Panc1 (cell line): ENCODE measurements at regions not wholly inside any gene's neighbourhood (a gene's known extent, or its start where the extent isn't known, plus 50 kb on each side); places are given as distances from the start of the nearest gene placed in this dataset.
"Not testable (repeated sequence)": the region's sequence is repeated elsewhere in the genome, so short reads cannot be mapped to it uniquely, and the experiment has no call there.

Source experiments
- ATAC-seq: fragments of 200-7000 bp; cut with Tn5 transposase; 2 replicates; pipeline ENCODE4 v1.9.1; 2020; ENCODE audit warnings: mild to moderate bottlenecking, moderate library complexity
- BruUV-seq: library from RNA; stranded (reverse); fragments of 400-500 nt; replicated peaks from 2 replicates; lab custom pipeline; 2021; lab: Mats Ljungman, UMichigan
- CTCF ChIA-PET: fragments of 300-600 bp; sonication (Branson Sonifier 250); formaldehyde crosslinking; loops from one replicate; lab custom pipeline; 2022; ENCODE audit warnings: antibody characterized with exemption; lab: Charles Lee
- POLR2A ChIA-PET: fragments of 300-600 bp; sonication (Branson Sonifier 250); formaldehyde crosslinking; loops from one replicate; lab custom pipeline; 2022; ENCODE audit warnings: antibody characterized with exemption; lab: Charles Lee
- DNase-seq: peaks from one replicate; pipeline ENCODE4 v3.0.0-alpha.2; 2010; ENCODE audit warnings: low read depth, low spot score
- H3K27ac ChIP-seq: 2 replicates; pipeline ENCODE4 v1.5.1; 2011; ENCODE audit warnings: mild to moderate bottlenecking, low read length, inconsistent platforms
- H3K27me3 ChIP-seq: fragments of 200-500 bp; sonication (Bioruptor generic); 2 replicates; pipeline ENCODE4 v1.6.0; 2014; ENCODE audit warnings: low read length, inconsistent platforms; ENCODE audit not compliant: control insufficient read depth, insufficient read depth
- H3K36me3 ChIP-seq: fragments of 200-500 bp; sonication (Bioruptor generic); 2 replicates; pipeline ENCODE4 v1.5.1; 2014; ENCODE audit warnings: inconsistent platforms, mild to moderate bottlenecking, low read length, moderate library complexity; ENCODE audit not compliant: control insufficient read depth, insufficient read depth
- H3K4me1 ChIP-seq: 2 replicates; pipeline ENCODE4 v1.5.1; 2011; ENCODE audit warnings: inconsistent platforms, mild to moderate bottlenecking, low read length, moderate library complexity; ENCODE audit not compliant: control insufficient read depth, insufficient read depth
- H3K4me3 ChIP-seq, 2 experiments: 2 replicates each; pipeline ENCODE4 v1.5.1; 2011 to 2012; ENCODE audit warnings: low read depth in 2 of 2, low read length in 2 of 2, mild to moderate bottlenecking in 2 of 2, inconsistent platforms in 1 of 2, moderate library complexity in 1 of 2
- H3K9me3 ChIP-seq: fragments of 200-500 bp; sonication (Bioruptor generic); 2 replicates; pipeline ENCODE4 v1.5.1; 2014; ENCODE audit warnings: low read depth, mild to moderate bottlenecking, inconsistent platforms, low read length, moderate library complexity; ENCODE audit not compliant: control insufficient read depth, insufficient read depth
- POLR2AphosphoS5 ChIP-seq: IDR thresholded peaks from 2 replicates; pipeline ENCODE4 v1.6.1; 2012; ENCODE audit warnings: mild to moderate bottlenecking, low read depth, low read length, moderate library complexity
- SIN3A ChIP-seq: IDR thresholded peaks from 2 replicates; pipeline ENCODE4 v1.6.1; 2012; ENCODE audit warnings: low read depth, mild to moderate bottlenecking, low read length, moderate library complexity, borderline replicate concordance; ENCODE audit not compliant: insufficient read depth
- TCF7L2 ChIP-seq: IDR thresholded peaks from 2 replicates; pipeline ENCODE4 v1.6.1; 2011; ENCODE audit warnings: mild to moderate bottlenecking, low read depth, low read length, inconsistent platforms
- in situ Hi-C: cut with HindIII; loops from 2 replicates; pipeline ENCODE4 v1.10.0; 2016; ENCODE audit warnings: low sequenced_read_pairs, low pct_unique_long_range_greater_than_20kb
- intact Hi-C: fragments of 100-400 bp; cut with micrococcal nuclease; formaldehyde crosslinking; loops from one replicate; pipeline ENCODE4 v1.10.0; 2022; ENCODE audit not compliant: unreplicated experiment
- TF ChIP-seq, protein P1 (sequence below): fragments of 450-650 bp; IDR thresholded peaks from 2 replicates; pipeline ENCODE4 v1.5.1; 2017; ENCODE audit warnings: mild to moderate bottlenecking
- TF ChIP-seq, protein P2 (sequence below), 2 experiments: IDR thresholded peaks; 2 replicates each; pipeline ENCODE4 v1.6.1; 2011 to 2012; ENCODE audit warnings: low read depth in 2 of 2, control low read depth in 1 of 2, low read length in 1 of 2, mild to moderate bottlenecking in 1 of 2, moderate library complexity in 1 of 2; ENCODE audit not compliant: insufficient read depth in 1 of 2

DNA sequence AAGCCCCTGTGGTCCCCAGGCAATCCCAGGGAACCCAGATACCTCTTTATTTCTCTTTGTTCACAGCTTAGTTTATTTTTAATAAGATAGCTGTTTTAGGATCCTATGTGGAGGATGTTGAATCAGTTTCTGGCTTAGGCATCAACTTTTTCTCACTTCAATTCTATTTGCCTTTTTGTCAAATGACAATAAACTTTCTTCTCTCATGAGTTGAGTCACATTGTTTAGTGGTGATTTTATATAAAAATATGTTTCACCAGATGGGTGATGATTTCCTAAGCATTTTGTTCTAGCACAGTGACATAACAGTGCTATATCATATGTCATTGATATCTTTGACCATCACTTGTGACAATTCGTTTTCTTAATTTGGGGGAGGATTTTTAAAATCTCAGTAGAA lies 198.1 kb upstream of the PUDP start:
- H3K4me3 ChIP-seq, result no peak overlapping the region
- in situ Hi-C loops (no loop called here), intact Hi-C loops (no loop called here)
- H3K27ac ChIP-seq, result no peak overlapping the region
- DNase-seq (no peak), ATAC-seq (no peak)
- ChIA-PET POLR2A (no interaction called here), CTCF (no interaction called here)
- TF ChIP-seq, protein P1, sequence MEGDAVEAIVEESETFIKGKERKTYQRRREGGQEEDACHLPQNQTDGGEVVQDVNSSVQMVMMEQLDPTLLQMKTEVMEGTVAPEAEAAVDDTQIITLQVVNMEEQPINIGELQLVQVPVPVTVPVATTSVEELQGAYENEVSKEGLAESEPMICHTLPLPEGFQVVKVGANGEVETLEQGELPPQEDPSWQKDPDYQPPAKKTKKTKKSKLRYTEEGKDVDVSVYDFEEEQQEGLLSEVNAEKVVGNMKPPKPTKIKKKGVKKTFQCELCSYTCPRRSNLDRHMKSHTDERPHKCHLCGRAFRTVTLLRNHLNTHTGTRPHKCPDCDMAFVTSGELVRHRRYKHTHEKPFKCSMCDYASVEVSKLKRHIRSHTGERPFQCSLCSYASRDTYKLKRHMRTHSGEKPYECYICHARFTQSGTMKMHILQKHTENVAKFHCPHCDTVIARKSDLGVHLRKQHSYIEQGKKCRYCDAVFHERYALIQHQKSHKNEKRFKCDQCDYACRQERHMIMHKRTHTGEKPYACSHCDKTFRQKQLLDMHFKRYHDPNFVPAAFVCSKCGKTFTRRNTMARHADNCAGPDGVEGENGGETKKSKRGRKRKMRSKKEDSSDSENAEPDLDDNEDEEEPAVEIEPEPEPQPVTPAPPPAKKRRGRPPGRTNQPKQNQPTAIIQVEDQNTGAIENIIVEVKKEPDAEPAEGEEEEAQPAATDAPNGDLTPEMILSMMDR, result no peak
- TF ChIP-seq SIN3A, result no peak
- TF ChIP-seq POLR2AphosphoS5, result no peak
- no peak for TF ChIP-seq TCF7L2
- TF ChIP-seq, protein P2, sequence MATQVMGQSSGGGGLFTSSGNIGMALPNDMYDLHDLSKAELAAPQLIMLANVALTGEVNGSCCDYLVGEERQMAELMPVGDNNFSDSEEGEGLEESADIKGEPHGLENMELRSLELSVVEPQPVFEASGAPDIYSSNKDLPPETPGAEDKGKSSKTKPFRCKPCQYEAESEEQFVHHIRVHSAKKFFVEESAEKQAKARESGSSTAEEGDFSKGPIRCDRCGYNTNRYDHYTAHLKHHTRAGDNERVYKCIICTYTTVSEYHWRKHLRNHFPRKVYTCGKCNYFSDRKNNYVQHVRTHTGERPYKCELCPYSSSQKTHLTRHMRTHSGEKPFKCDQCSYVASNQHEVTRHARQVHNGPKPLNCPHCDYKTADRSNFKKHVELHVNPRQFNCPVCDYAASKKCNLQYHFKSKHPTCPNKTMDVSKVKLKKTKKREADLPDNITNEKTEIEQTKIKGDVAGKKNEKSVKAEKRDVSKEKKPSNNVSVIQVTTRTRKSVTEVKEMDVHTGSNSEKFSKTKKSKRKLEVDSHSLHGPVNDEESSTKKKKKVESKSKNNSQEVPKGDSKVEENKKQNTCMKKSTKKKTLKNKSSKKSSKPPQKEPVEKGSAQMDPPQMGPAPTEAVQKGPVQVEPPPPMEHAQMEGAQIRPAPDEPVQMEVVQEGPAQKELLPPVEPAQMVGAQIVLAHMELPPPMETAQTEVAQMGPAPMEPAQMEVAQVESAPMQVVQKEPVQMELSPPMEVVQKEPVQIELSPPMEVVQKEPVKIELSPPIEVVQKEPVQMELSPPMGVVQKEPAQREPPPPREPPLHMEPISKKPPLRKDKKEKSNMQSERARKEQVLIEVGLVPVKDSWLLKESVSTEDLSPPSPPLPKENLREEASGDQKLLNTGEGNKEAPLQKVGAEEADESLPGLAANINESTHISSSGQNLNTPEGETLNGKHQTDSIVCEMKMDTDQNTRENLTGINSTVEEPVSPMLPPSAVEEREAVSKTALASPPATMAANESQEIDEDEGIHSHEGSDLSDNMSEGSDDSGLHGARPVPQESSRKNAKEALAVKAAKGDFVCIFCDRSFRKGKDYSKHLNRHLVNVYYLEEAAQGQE (IDR thresholded peaks at IDR 0.05; ENCODE audit: insufficient read depth in 1 of 2, low read depth in 2 of 2, low read length in 1 of 2), result no peak
- no TSS peak for BruUV-seq
- H3K36me3 ChIP-seq, result no peaks in the 10 kb centered on the region
- no peaks in the 10 kb centered on the region for H3K4me1 ChIP-seq
- no peaks in the 10 kb centered on the region for H3K9me3 ChIP-seq
- no peaks in the 10 kb centered on the region for H3K27me3 ChIP-seq

DNA sequence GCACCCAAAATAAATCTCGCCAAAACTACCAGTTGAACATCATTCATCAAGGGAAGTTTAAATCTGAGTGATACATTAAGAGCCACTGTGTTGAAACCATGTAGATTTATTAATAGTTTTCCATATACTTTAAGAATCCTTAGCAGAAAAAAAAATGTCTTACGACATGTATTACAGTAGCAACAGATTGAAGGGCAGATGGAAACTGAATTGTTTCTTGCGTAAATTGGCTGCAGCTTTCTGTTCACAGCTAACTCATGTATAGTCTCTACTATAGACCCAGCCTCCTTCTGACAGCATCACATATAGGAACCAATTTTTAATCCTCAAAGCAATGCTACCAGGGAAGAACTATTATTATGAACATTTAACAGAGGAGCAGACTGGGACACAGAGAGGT lies 195.2 kb upstream of the PUDP start:
- intact Hi-C loops, result no loop called here
- TF ChIP-seq TCF7L2 (no peak), POLR2AphosphoS5 (no peak), SIN3A (no peak)
- TF ChIP-seq, protein P2 (IDR thresholded peaks at IDR 0.05; ENCODE audit: insufficient read depth in 1 of 2, low read depth in 2 of 2, low read length in 1 of 2), result no peak
- TF ChIP-seq, protein P1, result no peak
- ChIA-PET POLR2A (no interaction called here), CTCF (no interaction called here)
- DNase-seq (no peak), ATAC-seq (no peak)
- no peak overlapping the region for H3K4me3 ChIP-seq
- H3K36me3 ChIP-seq, result no peaks in the 10 kb centered on the region
- H3K27me3 ChIP-seq, result no peaks in the 10 kb centered on the region
- H3K27ac ChIP-seq, result no peak overlapping the region
- no peaks in the 10 kb centered on the region for H3K9me3 ChIP-seq
- in situ Hi-C loops, result no loop called here
- no peaks in the 10 kb centered on the region for H3K4me1 ChIP-seq
- BruUV-seq, result no TSS peak

DNA sequence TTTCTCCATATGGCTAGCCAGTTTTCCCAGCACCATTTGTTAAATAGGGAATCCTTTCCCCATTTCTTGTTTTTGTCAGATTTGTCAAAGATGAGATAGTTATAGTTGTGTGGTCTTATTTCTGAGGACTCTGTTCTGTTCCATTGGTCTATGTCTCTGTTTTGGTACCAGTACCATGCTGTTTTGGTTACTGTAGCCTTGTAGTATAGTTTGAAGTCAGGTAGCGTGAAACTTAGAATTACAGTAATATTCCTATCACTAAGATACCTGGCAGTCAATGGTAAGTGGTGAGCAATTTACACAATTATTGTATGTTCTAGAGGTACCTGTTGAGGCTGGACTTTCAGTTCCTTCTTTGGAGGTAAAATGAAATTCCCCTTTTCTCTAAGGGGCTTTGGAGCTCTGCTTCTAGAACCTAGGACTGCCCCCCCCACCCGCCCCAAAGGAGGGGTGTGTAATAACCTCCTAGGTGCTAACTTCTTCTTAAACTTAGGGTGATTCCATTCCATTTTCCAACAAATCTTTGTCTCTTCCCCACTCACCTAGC lies 187.9 kb upstream of the PUDP start:
- intact Hi-C loops, H3K27me3 ChIP-seq, H3K4me1 ChIP-seq, BruUV-seq, H3K9me3 ChIP-seq, H3K36me3 ChIP-seq, DNase-seq, H3K4me3 ChIP-seq, ATAC-seq, in situ Hi-C loops, H3K27ac ChIP-seq, POLR2A ChIA-PET, CTCF ChIA-PET: not testable (repeated sequence)
